HEK293 (cell line): ENCODE measurements at regions not wholly inside any gene's neighbourhood (a gene's known extent, or its start where the extent isn't known, plus 50 kb on each side); places are given as distances from the start of the nearest gene placed in this dataset.

Experiments
- MEIS1 ChIP-seq: sonication (generic); formaldehyde crosslinking; IDR thresholded peaks from 2 replicates; pipeline ENCODE4 v1.8.1; 2022; ENCODE audit warnings: missing genetic modification reagents, mild to moderate bottlenecking, borderline replicate concordance
- ZNF416 ChIP-seq: fragments of 450-650 bp; formaldehyde crosslinking; IDR thresholded peaks from 2 replicates; pipeline ENCODE4 v1.5.1; 2016; ENCODE audit warnings: missing biosample characterization, missing genetic modification characterization
- TF ChIP-seq, protein P1 (sequence below): fragments of 450-650 bp; IDR thresholded peaks from 2 replicates; pipeline ENCODE4 v1.5.1; 2018; ENCODE audit warnings: missing biosample characterization, mild to moderate bottlenecking, missing genetic modification characterization

DNA sequence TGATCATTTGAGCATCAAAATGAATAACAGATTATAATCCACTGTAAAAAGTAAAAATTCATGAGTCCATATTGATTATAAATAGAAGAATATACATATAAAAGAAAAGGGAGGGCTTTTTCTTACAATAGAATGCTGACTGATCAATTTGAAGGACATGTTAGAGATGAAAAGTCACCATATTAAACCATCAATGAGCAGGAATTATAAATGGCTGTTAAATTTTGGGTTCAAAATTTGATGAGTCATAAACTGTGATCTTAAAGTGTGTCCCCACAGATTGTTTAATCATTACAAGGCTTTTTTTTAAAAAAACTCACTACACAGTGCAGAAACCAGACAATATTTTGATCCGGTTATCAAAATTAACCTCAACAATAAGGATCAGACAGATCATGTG lies 434.5 kb downstream of the BCL11A start:
- TF ChIP-seq MEIS1 (no peak), ZNF416 (tag by site-specific recombination) (no peak)
- TF ChIP-seq, protein P1, sequence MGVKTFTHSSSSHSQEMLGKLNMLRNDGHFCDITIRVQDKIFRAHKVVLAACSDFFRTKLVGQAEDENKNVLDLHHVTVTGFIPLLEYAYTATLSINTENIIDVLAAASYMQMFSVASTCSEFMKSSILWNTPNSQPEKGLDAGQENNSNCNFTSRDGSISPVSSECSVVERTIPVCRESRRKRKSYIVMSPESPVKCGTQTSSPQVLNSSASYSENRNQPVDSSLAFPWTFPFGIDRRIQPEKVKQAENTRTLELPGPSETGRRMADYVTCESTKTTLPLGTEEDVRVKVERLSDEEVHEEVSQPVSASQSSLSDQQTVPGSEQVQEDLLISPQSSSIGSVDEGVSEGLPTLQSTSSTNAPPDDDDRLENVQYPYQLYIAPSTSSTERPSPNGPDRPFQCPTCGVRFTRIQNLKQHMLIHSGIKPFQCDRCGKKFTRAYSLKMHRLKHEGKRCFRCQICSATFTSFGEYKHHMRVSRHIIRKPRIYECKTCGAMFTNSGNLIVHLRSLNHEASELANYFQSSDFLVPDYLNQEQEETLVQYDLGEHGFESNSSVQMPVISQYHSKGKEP (tag by site-specific recombination): no peak
